ENCODE measurements at regions not wholly inside any gene's neighbourhood (a gene's known extent, or its start where the extent isn't known, plus 50 kb on each side); places are given as distances from the start of the nearest gene placed in this dataset.

DNA sequence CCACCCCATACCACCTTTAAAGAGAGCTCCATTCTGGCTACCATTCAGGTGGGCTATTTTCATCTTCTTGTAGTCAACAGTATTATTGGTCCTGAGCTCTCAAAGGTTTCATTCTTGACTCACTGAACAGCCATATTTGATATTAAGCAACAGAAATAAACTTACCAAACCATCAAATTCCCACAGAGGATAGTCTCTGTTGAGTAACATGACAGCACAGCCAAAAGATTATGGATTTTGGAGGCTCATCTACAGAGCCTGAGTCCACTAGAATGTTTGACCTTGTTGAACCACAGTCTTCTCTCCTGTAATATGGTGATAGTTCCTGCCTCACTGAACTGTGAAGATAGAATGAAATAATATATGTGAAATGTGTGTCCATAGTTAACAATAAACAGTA is 276.3 kb upstream of the LDB2 start:
- DNase-seq (ENCODE audit: low read depth): no peak

DNA sequence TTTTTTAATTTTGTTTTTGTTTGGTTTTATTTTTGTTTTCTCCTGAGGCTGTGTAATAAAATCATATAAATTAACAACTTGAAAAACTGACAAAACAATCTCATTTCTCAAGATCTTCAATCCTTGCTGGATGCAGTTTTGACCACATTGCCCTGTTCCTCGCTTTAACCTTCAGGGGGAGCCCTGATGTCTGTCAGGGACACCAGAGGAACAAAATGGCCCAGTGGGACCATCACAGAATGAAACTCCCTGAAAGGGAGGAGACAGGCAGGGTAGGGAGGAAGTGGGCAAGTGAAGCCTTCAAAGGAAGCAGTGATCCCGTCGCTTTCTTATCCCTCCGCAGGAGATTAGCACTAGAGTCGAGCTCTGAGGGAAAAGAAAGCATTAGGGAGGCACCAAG is 274.9 kb upstream of the LDB2 start:
- no peak for DNase-seq (ENCODE audit: low read depth)

DNA sequence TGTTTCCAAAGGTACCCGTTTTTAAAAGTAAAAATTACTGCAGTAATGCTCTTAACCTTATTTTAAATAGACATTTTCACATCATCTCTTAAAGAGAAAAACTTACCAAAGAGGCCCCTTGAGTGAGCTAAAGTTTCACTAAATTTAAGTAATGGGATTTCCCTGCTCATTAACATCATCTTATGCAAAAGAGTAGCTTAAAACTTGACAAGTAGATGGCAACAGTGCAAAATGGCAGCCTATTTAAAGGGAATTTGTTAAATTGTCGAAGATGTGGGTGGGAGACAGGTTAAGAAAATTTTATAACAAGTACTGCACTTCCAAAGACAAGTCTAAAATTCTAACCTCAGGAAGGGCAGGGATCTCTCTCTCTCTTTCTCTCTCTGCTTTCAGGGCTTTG is 271.7 kb upstream of the LDB2 start:
- no peak for DNase-seq (ENCODE audit: low read depth)

DNA sequence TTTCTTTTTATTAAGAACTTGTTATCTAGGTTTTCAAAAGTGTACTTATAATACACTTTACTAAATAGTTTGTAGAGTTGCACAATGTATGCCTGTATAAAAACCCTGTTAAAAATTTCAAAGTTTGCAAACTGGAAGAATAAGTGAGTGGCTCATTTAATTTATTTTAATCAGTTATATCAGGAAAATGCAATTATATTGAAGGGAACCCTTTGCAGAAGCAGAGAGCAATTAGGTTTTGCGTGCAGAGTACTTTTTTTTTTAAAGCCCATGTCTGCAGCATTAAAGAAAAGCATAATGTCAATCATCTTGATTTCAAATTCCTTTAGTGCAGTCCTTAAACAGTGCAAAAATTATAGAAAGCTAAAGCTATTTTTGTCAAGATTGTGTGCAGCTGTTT is 271.3 kb upstream of the LDB2 start:
- no peak for DNase-seq (ENCODE audit: low read depth)

DNA sequence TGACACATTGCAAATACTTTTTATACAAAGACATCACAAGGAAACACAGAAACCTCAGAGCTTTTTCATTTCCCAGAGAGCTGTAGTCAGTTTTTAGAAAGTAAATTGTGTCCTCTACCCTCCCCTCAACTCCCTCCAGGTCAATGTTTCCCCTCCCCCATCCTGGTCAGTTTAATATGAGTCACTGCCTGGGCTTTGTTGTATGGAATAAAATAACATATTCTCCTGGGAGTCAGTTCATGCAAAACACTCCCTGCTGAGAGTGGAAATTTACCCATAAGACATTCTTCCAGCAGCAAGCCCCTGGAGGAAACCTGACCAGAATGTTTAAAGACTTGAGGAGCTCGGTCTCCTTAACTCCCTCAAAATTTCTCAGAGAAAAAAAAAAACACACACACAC is 270.1 kb upstream of the LDB2 start:
- DNase-seq (ENCODE audit: low read depth): peak; percentile 64

DNA sequence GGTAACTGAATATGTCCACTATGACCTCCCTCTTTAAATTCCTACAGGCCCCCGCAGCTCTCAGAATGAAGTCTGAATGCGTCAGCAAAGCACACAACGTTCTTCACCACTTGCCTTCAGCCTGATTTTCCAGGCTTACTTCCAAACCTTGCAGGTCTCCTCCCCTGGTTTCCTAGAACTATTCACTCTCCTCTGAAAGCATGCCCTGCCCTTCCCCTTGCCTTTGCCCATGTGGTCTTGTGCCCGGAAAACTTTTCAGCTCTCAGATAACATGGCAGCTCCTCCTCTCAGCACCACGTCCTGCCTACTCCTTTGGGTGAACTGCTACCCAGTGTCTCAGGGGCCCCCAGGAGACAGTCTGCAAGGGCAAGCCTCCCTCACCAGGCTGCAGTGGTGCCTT is 268.5 kb upstream of the LDB2 start:
- DNase-seq (ENCODE audit: low read depth): no peak

DNA sequence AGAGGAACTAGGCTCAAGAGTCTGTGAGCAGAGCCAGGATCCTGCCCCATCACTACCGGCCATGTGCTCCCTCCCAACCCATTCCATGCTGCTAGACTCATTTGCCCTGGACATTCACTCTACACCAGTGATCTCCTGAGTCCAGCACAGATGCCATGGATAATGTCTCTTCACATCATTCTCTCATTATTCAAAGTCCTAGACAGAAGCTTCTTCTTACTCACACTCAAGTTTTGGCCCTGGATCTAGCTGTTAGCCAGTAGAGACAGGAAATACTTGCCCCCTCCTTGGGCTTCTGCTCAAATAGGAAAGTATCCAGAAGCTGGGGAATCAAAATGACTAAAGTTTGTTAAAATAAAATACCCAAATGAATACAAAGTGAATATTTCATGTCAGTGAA is 266.8 kb upstream of the LDB2 start:
- DNase-seq (ENCODE audit: low read depth): no peak

DNA sequence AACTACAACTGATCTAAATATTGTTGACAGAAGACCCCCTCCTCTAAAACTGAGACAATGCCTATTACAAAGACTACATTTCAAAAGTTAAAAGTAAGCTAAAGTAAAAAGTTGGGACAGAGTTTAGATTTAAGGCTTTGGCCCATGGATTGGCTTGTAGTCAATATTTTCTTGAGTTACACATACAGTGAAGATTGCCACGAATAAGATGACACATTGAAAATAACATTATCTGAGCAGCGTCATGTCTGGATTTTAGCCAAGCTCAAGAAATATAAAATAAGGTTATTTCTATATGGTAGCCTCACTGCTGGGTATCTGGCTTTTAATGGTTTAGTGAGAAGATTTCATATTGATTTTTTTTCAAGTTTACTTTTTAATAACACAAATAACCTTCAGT is 266.2 kb upstream of the LDB2 start:
- no peak for DNase-seq (ENCODE audit: low read depth)

DNA sequence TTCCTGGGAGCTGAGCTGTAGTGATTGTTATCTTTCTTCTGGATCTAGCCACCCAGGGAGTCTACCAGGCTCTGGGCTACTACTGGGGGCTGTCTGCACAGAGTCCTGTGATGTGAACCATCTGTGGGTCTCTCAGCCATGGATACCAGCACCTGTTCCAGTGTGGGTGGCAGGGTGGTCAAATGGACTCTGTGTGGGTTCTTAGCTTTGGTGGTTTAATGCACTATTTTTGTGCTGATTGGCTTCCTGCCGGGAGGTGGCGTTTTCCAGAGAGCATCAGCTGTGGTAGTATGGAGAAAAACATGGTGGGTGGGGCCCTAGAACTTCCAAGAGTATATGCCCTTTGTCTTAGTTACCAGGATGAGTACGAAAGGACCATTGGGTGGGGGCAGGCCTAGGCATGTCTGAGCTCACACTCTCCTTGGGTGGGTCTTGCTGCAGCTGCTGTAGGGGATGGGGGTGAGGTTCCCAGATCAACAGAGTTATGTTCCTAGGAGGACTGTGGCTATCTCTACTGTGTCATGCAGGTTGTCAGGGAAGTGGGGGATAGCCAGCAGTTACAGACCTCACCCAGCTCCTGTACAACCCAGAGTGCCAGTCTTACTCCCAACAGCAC is 264.8 kb upstream of the LDB2 start:
- no peak for DNase-seq (ENCODE audit: low read depth)

DNA sequence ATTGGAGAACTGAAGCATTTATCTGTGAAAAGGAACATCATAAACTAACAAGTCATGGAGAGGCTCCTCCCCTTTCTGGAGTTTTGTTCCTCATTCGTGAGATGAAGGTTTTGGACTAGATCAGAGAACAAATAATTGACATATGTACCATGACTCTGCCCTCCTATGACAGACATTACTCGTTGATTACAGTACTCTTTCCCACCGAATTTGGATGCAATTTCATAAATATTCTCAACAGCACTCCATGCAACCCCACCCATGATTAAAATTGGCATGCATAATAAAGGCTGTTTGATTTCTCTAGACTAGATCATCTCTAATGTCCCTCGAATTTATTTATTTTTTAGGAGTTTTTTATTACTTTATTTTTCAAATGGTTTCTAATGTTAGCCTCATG is 258.9 kb upstream of the LDB2 start:
- DNase-seq (ENCODE audit: low read depth): no peak

DNA sequence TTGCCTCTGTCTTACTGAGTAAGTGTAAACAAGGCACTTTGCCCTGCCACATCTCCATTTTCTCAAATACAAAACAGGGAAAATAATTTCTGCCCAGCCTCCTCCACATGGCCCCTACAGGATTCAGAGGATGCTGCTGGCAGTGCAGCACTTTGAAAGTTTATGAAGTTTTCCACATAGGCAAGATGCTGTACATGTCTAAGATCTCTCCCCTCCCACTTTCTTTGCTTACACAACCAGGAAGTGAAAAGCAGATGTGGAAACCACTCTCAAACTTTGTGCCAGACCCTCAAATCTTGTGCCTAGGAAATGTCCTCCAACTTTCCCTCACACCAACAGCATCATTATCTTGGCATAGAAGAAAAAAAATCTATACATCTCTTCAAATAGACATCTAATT is 257.0 kb upstream of the LDB2 start:
- no peak for DNase-seq (ENCODE audit: low read depth)

DNA sequence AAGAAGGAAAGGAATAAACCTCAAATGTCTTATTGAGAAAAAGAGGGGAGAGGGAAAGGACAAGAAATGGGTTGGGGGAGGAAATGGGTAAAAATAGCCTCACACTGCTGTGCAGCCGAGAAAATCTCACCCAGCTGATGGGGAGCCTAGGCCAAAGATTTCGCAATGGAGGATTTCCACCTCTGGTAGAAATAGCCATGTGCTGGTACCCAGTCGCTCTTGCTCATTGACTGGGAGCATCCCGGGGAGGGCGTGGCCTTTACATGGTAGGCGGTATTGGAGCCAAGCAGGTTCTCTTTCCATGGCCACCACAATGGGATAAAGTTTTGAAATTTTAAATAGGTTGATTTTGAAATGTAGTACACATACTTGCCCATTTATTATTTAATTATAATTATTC is 255.1 kb upstream of the LDB2 start:
- DNase-seq (ENCODE audit: low read depth): no peak

DNA sequence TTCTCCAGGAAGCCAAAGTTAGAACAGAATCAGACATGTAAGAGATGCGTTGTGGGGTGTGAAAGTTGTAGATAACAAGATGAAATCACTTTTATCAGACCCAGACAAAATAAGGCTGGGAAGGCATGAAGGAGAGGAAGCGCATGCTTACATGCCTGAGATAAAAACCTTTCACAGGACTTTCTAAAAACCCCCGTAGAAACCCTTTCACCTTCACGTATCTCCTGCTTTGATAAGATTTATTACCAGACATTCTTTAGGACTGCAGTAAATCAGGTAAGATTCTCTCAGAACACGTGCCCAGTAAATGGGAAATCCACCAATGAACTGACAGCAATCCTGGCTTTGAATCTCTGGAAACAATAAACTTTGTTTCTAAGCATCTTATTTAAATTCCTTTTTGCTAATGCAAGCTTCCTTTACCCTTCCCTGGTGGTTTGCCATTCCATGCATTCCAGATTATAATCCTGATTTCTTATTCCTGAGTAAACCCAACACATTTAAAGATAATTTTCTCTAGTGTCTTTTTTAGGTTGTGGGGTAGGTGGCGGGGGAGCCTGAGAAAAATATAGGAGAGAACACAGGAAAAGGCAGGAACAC is 254.6 kb upstream of the LDB2 start:
- DNase-seq (ENCODE audit: low read depth): no peak

DNA sequence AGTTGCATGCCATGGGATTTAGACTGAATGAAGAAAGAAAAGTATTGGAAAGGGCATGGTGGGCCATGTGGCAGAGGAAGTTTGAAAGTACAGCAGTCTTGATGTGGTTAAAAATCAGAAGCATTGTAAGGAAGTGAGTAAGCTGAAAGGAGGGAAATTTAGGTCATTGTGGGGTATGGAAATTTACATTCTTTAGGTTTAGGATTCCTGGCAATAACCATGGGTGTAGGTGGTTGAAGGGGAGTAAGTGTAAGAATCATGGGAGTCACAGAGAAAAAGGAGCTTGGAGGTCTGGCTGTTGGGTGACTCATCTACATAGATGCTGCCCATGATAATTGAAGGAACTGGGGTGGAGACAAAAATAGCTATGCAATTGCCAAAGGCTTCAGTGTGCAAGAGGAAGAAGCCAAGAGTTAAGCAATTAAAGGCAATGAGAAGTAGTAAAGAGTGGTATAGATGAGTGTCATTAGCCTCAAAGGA is 243.8 kb upstream of the LDB2 start:
- peak; percentile 3 for DNase-seq (ENCODE audit: low read depth)

DNA sequence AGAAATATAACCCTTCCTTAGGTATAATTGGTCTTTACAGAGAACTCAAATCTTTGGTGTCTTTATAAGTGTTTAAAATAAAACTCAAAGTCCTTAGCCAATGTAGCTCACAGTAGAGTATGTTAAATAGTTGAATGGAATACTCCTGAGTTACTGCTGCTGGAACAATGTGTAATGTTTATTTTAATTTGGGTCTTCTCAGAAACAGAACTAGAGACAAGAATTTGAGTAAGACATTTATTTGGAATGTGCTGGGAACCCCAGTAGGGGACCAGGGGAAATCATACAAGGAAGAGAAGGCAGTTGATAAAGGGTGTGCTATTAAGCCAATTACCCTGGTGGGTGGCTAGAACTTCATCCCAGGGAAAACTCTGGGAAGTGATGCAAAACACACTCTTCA is 240.4 kb upstream of the LDB2 start:
- DNase-seq (ENCODE audit: low read depth): no peak

DNA sequence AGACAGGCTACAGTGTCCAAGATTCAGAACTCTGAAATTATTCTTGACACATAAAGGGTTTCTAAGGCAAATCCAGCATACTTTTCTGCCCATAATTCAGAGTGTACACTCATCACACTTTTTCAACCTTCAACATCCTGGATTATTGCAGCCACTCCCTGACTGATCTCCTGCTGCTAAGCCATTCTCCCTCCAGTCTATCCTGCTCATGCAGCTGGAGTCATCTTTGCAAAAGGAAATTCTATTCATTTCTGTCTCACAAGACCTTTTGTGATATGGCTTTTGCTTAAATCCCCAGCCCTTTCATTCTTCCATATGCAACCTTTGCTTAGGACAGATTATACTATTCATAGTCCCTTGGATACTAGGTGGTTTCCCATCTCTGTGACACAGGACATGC is 236.1 kb upstream of the LDB2 start:
- no peak for DNase-seq (ENCODE audit: low read depth)

DNA sequence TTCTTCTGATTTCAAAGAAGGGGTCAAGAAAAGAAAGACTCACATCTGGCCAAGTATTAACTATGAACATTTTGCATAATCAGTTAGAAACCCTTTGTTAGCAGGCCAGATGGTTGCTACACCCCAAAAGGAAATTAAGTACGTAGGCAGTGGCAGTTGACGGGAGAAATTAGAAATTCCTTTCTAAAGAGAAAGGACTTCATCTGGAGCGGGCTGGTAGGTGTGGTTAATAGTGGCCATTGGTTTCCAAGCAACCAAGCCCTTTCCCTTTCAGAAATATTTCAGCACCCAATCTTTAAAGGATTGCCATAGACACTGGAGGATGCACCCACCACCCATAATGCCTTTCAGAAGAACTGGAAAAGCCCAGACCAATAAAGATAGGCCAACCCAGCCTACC is 235.7 kb upstream of the LDB2 start:
- no peak for DNase-seq (ENCODE audit: low read depth)

DNA sequence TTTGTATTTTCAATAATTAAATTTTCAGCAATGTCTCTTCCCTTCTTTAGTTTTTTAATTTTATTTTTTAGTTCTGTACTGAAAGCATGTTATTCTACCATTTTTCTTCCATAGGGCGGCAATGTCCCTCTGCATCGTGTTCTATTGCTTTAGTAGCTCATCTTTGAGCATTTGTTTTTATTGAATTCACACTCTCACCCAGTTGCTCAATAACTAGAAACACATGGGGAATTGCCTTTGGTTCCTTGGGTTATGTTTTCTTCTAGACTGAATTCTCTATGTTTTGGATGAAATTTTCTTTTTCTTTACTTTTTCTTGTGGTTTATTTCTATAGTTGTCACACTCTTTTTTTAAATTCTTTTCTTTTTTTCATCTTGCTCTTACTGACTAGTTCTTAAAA is 233.8 kb upstream of the LDB2 start:
- DNase-seq (ENCODE audit: low read depth): no peak

DNA sequence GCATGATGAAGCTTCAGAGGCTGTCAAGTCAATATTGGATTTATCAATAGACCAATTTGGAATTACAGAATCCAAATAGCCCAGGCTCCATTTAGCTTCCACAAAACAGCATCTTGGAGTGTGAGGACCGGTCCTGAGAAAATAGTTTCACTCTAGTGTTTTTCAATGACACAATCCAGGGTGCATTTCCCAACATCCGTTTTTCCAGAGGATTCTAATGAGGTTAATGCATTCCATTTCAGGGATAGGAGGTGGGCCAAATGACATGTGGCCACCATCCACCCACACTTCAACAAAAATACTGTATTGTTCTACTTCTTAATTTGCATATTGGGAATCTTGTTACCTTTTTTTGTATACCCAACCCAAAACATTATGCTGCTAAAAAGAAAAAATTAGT is 229.8 kb upstream of the LDB2 start:
- no peak for DNase-seq (ENCODE audit: low read depth)

DNA sequence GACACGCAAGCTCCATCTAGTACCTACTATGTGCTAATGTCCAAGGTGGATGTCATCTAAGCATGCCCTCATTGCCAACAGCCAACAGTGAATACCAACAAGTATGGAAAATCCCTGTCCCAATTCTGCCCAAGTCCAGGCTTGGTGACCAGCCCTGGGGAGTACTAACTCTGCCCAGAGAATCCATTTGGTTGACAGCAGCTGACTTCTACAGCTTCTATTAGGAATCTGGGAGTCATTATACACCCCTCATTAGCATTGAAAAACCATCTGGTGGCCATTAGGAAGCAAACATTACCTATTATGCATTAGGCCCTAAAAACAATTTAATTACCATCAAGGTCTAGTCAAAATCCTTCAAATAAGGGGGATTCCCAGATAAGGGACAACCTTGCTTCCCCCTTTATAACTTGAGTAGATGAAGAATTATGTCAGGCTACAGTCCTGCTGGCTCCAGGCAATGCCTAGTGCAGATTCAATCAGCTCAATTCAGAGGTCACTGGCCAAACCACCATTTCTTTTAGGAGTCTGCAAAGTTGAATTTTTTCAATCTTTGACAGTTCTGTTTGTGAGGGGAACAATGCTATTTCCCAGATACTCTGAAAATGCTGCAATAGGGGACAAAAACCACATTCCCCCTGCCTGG is 228.0 kb upstream of the LDB2 start:
- no peak for DNase-seq (ENCODE audit: low read depth)

DNA sequence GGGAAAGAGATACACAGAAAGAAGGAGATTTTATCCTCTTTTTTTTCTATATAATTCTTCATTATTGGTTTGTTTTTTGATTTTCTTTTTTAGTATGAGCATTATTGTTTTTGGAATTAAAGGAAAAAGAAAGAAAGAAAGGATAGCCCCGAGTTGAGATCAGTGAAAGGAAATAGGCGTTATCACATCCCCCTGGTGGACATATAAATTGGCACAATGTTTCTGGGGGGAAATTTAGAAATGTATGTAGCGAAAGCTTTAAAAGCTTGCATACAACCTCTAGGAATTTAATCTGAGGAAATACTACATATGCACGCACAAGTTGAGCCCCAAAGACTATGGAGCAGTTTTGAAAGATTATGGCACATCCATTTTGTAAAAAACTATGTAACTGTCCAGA is 226.3 kb upstream of the LDB2 start:
- no peak for DNase-seq (ENCODE audit: low read depth)

DNA sequence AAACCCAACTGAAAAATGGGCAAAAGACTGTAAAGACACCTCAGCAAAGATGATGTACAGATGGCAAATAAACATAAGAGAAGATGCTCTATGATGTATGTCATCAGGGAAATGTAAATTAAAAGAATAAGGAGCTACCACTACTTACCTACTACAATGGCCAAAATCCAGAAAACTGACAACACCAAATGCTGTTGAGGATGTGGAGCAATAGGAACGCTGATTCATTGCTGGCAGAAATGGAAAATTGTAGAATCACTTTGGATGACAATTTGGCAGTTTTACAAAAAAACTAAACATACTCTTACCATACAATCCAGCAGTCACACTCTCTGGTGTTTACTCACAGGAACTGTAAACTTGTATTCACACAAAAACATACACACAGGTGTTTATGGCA is 222.3 kb upstream of the LDB2 start:
- DNase-seq (ENCODE audit: low read depth): no peak

DNA sequence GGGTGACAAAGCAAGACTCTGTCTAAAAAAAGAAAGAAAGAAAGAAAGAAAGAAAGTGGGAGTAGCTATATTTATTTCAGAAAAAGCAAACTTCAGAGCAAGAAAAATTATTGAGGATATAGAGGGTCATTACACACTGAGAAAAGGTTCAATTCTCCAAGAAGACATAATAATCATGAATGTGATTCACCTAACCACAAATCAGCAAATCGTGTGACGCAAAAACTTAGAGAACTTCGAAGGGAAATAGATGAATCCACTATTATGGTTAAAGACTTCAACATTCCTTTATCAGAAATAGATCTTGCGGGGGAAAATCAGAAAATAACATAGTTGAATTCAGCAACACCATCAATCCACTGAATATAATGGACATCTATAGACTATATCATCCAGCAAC is 219.3 kb upstream of the LDB2 start:
- DNase-seq (ENCODE audit: low read depth): no peak

DNA sequence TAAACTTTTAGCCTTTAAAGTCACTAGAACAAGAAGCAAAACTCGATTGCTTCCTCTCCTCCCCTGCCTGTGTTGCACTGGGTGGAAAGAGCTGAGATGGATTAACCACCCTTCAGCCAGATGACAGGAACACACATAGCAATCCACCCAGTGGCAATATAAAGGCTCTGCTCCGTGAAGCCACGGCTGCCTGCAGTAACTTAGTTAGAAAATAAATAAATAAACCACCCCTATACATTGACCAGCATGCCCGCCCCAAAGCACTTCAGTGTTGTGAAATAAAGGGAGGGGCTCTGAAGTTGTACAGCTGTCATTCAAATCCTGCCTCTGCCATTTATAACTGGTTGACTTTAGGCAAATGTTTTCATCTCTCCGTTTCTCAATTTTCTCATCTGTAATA is 217.1 kb upstream of the LDB2 start:
- no peak for DNase-seq (ENCODE audit: low read depth)
